ENCODE measurements at regions not wholly inside any gene's neighbourhood (a gene's known extent, or its start where the extent isn't known, plus 50 kb on each side); places are given as distances from the start of the nearest gene placed in this dataset.

DNA sequence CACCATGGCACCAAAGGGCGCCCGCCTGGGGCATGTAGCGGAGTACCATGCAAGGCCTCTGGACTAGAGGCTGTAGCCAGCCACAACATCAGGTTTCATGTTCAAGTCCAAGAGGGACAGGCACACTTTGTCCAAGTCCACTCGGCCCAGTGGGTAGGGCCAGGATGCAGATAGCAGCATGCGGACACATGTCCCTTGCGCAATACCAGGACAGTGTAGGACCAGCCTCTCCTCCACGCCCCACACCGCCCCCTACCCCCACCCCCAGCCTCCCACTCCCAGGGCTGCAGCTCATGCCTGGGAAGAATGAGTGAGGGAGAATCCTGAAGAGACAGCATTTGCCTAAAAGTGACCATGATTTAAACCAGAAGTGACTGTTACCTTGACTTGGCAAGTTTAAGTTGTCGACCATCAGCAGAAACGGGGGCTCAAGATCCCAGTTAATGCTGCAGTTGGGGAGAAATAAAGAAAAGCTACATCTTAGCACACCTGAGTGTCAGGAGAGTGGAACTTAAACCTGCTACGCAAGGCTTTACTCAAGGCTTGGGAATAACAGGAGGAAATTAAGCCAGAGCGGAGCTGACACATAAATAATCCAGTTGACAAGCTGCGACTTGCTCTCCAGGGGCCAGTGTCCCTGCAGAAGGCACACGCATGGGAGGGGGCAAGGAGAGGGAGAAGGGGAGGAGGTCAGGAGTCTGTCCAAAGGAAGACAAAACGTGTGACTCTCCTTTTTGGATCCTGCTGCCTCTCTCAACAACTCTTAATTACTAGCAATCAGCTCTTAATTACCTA is 221.7 kb downstream of the BCOR start:
- DNase-seq, result no peak

DNA sequence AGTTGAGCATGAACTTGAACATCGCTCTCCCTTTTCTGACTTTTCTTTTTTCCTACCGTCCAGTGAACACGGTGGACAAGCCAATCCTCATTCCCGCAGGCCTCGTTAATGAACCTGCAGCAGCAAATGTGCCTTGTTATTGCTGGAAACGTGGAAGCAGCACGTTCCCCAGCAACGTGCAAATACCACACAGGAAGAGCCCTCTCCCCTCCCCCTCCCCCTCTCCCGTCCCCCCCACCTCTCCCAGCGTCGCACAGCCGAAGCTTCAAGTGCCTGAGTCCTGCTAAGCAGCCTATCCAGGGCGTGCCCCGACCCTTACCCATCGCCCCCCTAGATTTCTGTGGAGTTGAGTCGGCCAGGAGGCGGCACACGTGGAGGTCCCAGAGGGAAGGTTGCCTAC is 219.9 kb downstream of the BCOR start:
- DNase-seq, result no peak

DNA sequence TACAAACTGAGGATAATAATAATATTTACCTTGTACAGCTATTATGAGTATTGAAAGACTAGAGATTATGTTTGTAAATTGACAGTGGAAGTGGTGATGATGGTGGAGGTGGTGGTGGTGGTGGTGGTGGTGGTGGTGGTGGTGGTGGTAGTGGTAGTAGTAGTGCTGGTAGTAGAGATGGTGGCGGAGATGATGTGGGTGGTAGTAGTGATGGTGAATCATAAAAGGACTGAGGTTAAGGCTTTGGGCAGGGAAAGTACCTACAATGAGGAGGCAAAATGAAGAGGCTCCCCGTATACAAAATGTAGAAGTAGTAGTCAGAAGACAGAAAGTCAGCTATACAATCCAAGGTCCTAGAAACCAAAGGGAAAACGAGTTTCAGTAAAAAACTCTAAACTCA is 214.1 kb downstream of the BCOR start:
- no peak for DNase-seq

DNA sequence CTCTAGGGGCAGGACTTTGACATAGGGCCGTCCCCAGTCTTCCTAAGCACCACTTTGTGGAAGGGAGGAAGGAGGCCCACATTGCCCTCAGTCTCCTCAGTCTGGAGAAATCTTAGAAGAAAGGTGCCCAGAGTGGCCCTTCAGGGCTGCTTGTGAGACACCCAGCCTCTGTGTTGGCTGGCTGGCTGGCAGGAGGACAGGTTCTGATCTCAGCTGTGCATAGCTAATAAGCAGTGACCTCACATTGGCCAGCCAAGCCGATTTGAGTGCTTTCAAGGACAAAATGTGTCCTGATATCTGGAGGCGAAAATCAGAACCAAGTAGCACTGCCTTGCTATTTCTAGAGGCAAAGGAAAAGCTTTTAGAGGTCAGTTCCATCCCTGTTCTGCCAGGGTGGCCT is 211.5 kb downstream of the BCOR start:
- no peak for DNase-seq

DNA sequence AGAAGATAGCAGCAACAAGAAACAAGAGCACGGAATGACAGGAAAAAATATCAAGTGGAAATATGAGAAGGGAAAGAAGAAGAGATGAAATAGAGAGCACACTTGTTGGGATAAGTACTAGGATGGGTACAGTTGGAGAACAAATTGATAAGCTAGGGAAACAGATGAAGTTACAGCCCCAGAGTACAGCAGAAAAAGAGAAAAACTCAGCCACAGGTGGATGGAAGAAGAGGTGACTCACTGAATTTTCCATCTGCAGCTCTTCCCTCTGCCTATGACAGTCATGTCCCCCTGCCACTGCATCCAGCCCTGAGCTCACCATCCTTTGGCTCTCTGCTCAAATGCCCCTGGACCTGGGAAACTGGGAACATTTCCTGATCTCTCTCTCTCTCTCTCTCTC is 209.0 kb downstream of the BCOR start:
- no peak for DNase-seq

DNA sequence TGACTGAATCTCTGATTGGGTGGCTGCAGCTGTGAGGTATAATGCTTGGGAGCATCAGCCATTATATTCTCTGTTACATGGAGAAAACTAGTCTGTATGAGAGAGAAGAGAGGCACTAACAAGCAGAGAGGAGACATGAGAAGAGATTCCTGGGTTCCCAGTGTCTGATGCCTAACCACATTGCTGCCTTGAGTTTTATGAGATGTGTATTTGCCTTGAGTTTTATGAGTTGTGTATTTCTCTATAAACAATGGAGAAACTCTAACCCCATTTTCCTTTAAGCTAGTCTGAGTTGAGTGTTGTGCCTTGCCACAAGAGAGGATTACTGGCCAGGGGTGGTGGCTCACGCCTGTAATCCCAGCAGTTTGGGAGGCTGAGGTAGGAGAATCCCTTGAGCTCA is 208.1 kb downstream of the BCOR start:
- no peak for DNase-seq

DNA sequence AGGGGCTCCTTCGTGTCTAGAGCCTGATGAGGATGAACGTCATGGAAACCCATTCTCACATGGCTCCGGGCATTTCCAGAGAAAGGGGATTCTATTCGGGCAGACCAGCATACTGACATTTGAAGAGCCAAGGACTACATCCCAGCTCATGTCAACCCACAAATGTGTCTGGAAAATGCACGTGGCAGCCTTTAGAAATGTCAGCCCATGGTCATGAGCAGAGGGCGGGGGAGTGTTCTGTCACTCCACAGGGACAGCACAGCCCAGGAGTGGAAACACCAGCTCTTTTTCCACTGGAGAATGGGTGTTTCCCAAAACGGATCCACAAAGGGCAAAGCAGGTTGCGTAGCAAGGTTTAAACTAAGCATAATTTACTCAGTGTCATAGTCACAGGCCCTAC is 207.0 kb downstream of the BCOR start:
- DNase-seq, result no peak

DNA sequence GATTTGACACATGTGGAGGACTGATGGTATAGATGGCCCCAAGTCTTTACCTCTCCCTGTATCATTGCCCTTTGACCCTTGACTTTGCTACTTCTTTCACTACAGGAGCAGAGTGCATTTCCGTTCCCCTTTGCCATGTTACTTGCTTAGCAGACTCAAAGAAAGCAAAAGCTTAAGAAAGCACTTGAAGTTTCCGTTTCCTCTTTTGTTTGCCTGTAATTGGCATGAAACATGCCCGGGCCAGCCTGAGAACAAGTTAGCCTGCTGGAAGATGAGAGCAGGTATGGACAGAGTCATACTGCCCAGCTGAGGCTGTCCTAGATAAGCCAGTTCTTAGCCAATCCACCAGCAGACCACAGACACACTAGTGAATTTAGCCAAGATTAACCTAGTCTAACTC is 206.0 kb downstream of the BCOR start:
- DNase-seq, result peak; percentile 52

DNA sequence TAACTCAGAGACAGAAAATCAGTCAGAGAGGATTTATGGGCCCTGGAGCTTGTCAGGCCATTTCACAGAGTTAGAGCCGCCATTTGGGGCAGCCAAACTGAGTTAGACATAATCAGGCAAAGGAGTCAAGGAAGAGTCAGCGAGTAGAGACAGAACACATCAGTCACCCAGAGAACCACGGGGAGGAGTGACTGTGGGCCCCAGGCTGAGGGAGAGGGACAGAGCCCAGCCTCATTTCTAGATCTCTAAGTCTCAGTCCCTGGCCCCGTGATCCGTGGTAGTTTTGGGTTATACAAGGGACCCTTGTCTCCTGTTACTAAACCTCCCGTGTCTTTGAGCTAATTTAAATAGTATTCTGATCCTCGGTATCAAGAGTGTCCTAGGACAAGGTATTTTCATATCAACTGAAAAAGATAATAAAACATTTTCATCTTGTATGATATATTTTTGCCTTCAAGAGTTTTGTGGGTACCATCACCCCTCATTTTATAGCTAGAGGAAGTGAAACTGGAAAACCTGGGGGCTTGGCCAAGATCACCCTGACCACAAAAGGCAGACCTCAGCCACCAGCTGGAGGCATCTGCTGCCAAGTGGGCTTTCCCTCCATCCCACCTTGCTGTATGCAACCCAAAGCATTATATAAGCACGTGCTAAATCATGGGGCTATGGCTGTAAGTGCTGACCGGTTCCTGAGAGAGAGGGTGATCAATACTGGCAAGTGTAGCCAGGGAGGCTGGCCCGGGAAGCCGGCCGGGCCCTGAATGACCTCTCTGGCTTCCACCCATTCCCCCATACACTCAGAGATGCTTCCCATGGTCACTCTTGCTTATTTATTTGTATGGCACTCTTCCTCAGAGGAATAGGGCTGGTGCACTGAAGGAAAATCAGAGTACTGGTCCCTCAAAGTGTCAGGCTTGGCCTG is 204.1 kb downstream of the BCOR start:
- DNase-seq, result peak; percentile 47

DNA sequence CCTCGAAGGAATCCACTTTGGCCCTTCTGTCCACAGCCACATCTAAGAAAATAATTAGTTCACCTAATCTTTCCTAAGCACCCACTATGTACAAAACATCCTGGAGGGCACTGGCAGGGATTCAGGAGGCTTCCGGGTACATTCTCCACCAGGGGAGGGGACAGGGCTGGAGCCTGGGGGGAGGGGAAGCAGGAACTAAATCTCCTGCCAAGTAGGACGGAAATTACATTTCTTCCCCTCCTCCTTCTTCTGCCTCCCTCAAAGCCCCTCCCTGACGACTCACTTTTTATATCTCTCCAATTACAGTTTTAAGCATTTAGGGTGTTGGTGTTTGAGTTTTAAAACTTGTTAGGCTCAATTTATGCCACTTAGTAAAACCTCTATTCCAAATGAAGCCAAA is 203.1 kb downstream of the BCOR start:
- DNase-seq, result no peak

DNA sequence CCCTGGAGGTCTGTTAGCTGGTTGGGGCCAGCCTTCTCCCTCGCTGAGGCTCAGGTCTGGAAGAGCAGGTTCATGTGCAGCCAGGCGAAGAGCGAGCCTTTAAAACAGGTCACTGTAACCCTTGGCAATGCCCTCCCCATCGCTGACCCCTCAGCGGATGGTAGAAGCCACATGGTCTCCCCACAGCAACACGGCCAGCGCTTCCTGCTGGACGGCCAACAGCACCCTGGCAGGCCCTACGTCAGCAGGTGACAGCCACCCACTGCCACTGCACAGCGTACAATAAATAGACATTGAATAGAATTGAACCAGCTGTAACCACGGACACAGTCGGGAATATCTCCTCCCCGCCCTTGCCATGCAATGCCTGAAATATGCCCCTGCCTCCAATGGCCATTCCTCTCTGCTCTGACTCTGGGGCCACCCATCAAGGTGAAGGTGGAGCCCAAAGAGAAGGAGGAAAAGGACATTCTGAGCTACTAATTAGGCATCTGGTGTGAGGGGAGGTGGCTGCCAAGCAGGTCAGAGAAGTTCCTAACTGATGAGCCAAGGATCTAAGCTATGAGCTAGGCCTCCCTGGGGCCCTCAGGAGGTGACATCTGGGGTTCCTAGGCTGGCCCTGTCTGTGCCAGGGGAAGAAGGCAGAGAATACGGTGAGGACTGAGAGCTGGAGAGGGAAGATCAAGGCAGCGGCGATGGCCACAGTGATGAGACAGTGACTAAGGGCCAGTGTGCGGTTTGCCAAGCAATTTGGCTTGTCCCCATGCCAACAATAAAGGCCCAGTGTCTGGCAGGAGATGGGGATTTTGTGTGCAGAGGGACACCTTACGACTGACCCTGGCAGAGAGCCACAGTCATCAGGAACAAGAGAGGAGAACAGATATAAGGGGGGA is 202.3 kb downstream of the BCOR start:
- DNase-seq, result no peak

DNA sequence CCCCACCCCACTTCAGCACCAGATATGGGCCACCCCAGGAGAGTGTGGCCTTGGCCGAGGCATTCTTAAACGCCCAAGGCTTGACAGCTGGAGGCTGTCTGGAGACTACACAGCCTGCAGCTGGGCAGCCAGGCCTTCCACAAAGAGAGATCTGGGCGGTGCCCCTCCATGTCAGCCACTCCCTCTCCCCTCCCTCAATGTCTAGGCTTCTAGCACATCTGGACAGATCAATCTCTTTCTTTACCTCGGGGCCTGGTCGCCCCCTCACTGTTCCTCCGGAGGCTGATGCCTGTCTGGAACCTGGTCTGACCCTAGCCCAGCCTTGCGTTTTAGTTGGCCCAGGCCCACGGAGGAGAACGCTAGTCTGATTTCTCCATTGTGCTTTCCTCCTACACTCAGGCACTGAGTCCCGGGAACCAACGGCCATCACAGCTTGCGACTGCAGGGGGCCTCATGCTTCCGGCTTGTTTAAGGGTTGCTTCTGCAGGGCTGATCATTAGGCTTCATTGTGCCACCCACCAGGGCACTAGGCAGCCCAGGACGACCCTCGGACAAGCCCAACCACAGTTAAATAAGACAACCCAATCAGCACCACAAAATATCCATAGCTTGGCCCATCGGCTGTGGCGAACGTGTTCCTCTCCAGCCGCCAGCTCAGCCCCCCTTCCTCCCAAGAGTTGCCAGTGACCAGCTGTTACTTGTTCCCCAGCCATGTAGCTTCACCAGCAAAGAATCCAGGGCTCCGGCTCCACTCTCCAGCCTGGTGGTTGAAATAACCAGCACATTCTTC is 200.6 kb downstream of the BCOR start:
- DNase-seq, result no peak

DNA sequence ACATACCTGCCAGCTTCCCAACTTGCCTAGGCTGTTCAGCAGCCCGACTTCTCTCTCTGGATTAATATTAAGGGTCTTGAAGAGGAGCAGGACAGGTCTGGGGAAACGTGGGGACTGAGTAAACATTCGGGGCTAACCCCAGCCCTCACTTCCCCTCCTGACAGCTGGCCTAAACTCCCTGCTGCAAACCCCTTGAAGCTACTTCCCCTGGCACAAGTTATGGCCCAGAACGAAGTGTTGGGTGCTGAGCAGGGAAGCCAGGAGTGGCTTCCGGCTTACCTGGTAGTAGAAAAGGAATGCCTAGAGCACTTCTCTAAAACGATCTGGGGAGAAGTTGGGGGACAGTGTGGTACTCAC is 200.0 kb downstream of the BCOR start:
- no peak for DNase-seq

DNA sequence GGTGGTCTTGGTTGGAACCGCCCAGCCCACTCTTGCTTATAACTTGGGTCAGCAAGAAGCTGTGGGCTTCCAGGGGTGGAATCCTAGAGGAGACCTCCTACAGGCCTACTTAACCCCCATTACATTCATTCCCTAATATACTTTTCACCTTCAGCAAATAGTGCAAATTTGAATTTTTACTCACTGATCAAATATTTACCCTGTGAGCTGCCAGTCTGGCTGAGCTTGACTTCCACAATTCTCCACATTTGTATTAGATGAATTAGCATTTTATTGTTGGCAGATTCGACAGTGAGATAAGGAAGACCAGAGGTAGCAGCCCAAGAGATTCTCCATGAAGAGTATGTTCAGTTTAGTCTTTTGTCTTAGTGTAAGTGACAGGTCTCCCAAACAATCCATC is 199.6 kb downstream of the BCOR start:
- DNase-seq, result no peak

DNA sequence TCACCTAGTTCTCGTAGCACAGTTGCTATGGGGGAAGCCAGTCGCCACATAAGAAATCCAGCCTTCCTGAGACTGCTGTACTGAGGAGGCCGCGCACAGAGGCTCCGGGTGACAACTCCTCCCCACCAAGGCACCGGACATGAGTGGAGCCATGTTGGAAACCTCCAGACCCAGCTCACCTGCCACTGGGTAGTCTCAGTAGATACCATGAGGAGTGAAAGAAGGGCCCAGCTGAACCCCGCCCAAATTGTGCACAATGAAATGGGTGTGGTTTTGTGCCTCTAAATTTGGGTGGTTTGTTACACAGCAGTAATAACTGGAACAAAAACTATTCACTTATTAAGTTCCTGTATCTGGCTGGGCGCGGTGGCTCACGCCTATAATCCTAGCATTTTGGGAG is 198.7 kb downstream of the BCOR start:
- DNase-seq, result no peak

DNA sequence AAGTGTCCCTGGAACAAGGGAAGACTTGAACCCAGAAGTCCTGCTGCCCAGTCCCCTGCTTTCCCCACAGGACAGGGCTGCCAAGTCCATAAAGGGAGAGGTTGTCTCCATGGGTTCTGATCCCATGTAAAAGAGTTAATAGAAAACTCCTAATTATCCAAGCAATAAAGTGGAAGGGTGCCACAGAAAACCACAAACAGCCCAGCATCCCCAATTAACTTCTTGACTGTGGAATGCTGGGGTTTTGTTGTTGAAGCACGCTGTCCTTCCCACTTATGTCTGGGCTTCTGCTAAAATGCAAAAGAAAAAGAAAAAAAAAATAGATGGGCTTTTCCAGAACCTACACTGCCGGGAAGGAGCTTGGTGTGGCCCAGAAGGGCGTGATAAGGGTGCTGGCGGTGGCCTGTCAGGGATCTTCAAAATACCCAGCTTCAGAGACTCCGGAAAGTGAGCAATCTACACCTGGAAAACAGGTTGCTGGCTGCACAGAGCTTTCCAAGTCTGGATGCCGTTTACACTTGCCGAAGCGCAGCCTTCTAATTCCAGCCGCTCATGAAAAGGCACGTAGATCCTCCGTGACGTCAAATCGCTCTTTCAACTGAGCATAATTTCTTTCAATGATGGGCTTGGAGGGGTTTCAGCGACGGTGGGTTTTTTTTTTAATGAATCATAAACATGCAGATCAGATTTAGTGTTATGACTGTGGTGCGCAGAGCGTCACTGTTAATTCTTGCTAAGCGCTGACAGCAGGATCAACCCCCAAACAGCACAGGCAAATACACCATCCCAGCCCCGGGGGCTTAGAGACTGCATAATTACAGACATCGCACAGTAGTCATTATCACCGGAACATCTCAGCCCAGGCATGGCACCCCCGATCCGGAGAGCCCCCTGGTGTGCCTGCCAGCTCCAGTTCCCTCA is 197.6 kb downstream of the BCOR start:
- no peak for DNase-seq

DNA sequence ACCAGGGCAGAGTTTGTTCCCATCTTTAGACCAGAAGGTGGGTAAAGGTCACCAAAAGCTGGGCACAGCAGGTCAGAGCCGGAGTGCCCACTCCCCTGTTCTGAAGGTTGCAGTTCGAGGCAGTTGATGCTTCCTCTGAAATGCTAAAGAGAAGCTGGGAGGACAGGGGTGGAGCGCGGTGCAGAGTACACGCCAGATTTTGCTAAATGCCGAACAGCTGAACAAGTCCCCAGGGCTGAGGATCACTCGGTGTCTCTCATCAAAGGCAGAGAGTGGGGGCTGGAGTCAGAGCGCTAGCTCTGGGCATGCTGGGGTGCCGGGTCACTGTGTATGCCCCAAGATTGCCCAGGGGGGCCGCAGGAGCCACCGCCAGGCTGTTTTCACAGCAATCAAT is 197.0 kb downstream of the BCOR start:
- no peak for DNase-seq

DNA sequence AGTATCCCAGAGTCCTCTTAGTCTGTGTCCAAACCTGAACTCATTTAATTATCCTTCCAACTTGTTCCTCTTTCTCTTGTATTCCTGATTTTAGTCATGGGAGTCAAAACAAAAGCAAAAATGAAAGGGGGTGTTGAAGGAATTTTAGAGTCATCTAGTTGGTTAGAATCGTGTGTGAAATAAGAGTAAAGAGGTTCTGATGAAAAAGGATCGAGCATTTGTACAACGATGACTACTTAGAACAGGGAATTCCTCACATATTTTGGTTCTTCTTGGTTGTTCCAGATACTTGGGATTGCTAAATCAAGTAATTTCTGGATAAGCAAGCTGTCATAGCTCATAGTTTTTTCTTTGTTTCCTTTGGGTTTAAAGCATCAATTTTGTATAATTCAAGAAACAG is 194.4 kb downstream of the BCOR start:
- DNase-seq, result no peak

DNA sequence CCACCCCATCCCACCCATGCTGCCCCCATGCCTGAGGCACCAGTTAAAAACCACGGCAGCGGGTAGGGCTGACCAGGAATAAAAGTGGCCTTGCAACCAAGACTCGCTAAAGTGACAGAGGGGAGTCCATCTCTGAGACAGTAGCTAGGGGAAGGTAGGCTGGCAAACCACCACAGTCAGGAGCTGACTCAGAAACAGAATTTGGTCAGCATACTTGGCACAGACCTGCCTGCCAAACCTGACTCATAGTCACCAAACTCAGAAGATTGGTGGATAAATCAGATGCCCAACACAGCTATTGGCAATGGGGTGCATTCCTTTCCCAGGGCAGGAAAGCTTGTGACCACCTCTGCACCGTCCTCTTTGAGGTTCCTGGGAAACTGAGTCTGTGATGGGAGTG is 193.8 kb downstream of the BCOR start:
- no peak for DNase-seq

DNA sequence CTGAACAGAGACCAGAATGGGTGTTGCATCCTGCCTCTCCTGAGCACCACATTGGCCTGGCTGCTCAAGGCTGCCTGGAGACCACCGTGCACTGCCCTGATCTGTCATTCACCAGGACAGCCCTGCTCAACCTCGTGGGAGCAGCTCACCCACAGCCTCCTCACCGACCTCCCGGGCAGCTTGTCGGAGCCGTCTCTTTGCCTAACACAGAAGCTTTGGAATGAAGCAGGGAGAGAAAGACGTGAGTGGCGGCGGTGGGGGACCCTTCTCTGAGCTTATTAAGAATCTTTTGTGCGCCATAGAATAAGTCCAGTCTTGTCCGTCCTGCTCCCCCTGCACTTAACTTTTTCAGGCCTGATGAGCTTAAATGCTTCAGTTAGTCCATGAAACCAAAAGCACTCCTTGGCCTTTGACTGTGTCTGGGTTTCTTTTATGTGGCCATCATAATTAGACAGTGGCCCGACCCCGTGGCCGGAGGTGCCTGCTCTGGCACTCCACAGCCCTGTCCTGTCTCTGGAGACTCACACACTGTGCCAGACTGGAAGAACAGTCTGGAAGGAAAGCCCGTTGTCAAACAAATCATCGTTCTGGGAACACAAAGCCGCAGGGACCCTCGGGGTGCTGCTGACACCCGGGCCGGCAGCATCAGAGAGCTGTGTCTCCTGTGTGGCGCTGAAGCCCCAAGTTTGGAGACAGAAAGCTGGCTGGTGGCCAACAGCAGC is 192.8 kb downstream of the BCOR start:
- DNase-seq, result no peak

DNA sequence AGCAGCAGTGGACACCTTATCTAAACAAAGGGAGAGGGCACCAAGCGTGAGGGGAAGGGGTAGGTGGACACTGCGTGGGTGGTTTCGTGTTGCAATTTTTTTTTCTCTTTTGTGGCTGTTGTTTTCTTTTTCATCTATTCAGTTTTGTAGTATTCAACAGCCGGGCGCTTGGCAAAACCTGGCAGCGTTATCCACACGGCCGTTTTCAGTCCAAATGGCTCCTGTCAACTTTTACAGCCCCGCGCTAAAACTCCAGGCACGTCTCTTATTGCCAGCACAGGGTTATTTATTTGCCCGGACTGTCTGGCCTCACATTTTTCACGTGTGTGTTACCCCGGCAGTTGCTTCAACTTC is 192.2 kb downstream of the BCOR start:
- DNase-seq, result no peak
